HG03045 (cell line): ENCODE measurements at regions not wholly inside any gene's neighbourhood (a gene's known extent, or its start where the extent isn't known, plus 50 kb on each side); places are given as distances from the start of the nearest gene placed in this dataset.

ENCODE experiments used
- ATAC-seq: cut with Tn5 transposase; IDR thresholded peaks from one replicate; pipeline ENCODE4 v1.9.1; 2021; ENCODE audit warnings: mild to moderate bottlenecking, moderate library complexity; ENCODE audit not compliant: unreplicated experiment

GRCh38 chr6:126738146-126738545 lies 380.3 kb upstream of the RSPO3 start:
- ATAC-seq = no peak

- no peak for ATAC-seq
These were observed 379.8 kb upstream of the RSPO3 start for GRCh38 chr6:126738641-126739040.

DNA sequence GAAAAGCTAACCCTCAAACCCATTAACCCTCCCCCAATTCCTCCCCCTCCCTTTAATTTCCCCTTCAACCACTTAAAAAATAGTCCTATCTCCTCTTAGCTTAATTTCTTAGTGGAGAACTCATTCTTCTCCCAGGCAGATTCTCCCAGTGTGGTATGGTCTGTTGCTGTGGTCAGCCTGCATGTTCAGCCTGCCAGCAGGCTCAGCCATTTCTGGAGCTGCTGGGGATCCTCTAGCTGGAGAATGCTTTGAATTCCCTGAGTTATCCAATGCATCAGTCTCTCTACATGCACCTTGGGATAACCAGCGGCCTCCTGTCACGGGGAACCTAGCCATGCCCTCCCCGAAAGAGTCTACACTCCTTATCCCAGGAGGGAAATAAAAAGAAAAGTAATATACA lies 375.4 kb upstream of the RSPO3 start:
- no peak for ATAC-seq

DNA sequence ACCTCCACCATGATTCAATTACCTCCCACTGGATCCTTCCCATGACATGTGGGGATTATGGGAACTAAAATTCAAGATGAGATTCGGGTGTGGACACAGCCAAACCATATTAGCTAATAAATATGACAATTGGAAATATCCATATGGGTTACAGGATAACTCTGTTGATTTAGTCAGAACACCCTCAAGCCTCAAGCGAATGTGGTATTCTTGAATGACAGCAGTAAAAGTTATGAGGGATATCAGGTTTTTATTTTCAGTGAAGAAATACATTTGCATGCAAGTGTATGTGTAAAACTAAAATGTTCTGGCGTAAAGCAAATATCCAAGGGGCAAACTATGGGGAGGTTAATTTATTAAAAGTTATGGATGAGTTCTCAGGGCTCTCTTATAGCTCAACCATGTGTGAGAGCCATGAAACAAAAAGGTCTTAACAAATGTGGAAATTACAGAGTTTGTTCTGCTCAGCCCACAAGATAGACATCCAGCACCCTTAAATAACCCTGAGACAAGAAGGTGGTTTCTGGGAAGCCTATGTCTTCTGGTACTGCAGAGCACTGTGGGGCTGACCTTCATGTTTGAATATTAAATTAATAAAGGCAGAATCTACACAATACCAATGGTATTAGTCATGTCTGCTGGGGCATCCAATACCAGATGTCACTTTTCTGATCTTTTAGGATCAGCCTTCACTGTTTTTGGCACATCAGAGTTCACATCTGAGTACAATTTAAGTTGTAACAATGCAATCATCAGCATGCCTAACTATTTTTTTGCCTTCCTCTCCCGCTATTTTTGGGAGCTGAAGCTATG lies 370.5 kb upstream of the RSPO3 start:
- no peak for ATAC-seq

DNA sequence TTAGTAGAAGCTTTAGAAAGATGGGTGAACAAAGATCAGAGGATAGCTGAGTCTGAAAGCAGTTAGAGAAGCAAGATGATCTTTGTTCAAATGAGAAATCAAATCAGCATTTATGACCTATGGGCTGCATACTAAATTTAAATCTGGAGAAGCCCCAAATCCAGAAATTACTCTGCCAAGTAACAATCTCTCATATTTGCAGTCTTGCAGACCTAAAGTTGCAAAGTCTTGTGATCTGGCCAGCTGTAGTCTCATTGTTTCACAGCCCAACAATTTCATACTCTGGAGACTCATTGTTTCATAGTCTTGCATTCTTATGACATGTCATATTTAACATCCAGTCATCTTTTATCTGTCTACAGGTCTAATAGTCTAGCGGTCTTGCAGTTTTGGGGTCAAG lies 364.9 kb upstream of the RSPO3 start:
- ATAC-seq = no peak

GRCh38 chr6:126761854-126762253 lies 356.6 kb upstream of the RSPO3 start:
- no peak for ATAC-seq

- ATAC-seq = no peak
These were observed 354.4 kb upstream of the RSPO3 start for GRCh38 chr6:126764104-126764503.

DNA sequence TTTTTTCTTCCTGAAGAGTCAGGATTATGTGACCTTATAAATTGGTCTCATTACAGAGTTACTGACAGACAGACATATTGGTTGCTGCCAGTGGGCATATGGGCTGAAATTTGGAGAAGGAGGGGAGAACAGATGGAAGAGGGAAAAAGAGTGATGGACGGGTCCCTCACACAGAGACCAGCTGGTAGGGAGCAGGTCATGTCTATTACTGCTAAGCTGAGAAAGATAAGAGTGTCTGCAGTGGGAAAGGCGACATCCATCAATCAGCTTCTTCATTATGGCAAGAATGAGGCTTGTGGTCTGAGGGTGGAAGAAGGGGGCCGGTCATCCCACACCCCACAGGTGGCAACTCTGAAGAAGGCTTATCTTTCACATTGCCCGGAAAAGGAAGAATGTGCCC lies 353.8 kb upstream of the RSPO3 start:
- ATAC-seq = no peak

GRCh38 chr6:126766820-126767219 lies 351.7 kb upstream of the RSPO3 start:
- ATAC-seq = no peak

DNA sequence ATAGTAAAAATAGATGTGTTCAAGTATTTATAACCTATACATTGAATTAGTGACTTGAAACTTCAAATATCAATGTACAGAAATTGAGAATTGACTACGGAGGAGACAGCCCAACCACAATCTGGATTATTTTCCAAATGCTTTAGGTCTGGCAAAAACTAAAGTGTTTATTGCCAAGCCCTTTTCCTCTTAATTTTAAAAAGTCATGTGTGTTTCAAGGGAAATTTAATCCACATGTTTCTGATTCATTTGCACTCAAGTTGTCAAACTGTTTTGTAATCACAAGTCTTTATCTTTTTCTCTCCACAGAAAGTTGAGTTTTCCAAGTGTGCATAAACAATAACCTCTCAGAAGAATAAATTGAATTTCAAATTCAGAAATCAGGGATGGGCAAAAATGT lies 350.8 kb upstream of the RSPO3 start:
- ATAC-seq = no peak

GRCh38 chr6:126770176-126770575 lies 348.3 kb upstream of the RSPO3 start:
- ATAC-seq = no peak

DNA sequence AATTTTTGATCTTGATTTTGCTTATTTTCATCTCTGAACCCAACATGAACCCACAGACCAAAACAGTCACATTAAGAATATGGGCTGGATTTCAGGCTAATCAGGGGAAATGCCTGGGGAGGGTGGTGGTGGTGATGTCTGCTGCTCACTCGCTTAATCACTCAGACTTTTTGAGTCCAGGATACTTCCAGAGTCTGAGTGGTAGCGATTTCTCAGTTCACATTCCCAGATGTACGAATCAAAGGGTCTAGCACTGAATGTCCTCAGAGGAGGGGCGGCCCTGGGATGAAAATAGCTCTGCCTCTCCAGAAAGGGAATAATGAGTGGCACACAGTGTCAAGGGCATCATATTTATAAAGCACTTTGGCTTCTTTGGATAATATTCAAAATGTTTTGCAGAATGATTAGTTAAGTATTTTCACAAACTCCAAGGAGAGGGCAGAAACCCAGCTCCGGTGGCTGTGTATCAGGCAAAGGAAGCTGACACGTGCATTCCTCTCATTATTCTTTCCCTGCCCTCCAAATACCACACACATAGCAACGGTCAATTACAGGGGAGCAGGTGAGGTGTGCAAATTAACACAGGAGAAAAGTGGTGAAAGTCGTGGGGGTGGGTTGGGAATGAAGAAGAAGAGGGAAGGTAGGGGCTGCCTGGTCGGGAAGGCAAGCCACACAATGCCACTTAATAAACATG lies 345.2 kb upstream of the RSPO3 start:
- no peak for ATAC-seq

- no peak for ATAC-seq
These were observed 339.1 kb upstream of the RSPO3 start for GRCh38 chr6:126779331-126779730.

DNA sequence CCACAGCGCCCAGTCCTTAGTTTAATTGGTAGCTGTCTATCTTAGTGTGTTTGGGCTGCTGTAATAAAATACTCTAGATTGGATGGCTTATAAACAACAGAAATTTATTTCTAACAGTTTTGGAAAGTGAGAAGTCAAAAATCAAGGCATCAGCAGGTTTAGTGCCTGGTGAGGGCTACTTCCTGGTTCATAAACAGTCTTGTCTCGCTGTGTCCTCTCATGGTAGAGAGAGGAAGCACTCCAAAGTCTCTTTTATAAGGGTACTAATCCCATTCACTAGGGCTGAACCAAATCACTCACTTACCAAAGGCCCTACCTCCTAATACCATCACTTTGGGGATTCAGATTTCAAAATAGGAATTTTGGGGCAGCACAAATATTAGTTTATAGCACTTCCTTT lies 336.9 kb upstream of the RSPO3 start:
- ATAC-seq = no peak

GRCh38 chr6:126784161-126784790 lies 334.2 kb upstream of the RSPO3 start:
- no peak for ATAC-seq

- no peak for ATAC-seq
These were observed 332.2 kb upstream of the RSPO3 start for GRCh38 chr6:126786262-126786661.

DNA sequence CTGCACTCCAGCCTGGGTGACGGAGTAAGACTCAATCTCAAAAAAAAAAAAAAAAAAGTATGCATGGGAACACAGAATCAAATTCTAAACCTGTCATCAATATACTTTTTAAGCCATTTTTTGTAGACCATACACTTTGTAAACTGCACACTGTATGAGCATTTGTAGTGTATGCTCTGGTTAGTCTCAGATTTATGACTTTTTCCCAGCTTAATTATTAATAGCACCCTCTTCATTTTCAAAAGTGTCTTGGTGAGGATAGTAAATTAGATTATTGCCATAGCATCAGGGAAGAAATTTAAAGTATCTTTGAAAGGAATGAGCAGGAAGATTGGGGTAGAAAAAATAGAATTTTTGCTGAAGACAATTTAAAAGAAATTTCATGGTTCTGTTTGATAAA lies 330.8 kb upstream of the RSPO3 start:
- ATAC-seq = no peak

DNA sequence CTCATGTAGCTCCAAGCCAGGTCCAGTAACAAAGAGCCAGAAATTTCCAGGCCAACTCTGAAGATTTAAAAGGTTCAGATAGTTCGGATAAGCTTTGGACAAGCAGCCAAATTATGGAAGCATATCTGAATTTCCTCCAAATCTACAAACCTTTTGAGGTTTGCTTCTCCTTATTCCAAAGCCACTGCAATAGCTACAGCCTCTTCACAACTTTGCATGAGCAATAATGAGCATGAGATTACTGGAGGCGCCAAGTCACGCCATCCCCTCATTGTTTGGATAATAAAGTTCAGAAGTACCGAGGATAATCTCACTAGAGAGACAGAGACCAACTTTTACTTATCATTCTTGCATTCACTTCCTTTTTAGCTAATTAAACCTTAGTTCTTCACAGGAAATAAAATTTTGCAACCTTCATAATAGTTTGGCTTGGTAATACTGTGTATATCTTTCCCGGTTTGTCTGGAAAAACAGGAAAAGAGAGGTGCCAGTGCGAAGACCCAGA lies 329.6 kb upstream of the RSPO3 start:
- no peak for ATAC-seq

GRCh38 chr6:126792340-126793085 lies 326.0 kb upstream of the RSPO3 start:
- ATAC-seq = no peak

GRCh38 chr6:126795161-126795560 lies 323.3 kb upstream of the RSPO3 start:
- ATAC-seq = no peak

- ATAC-seq = no peak
These were observed 320.5 kb upstream of the RSPO3 start for GRCh38 chr6:126797981-126798380.
